Small intestine (tissue), 7 donors: ENCODE measurements at regions not wholly inside any gene's neighbourhood (a gene's known extent, or its start where the extent isn't known, plus 50 kb on each side); places are given as distances from the start of the nearest gene placed in this dataset.
"Not testable (repeated sequence)": the region's sequence is repeated elsewhere in the genome, so short reads cannot be mapped to it uniquely, and the experiment has no call there.

Experiments
- DNase-seq, 2 donors: peaks; one replicate each; pipeline versions ENCODE4 v3.0.0 to v3.0.0-alpha.2; 2013
- FAIRE-seq: peaks from 2 replicates; lab custom pipeline; 2012; peaks lifted over from hg19 to GRCh38; lab: Jason Lieb, UNC
- H3K27ac ChIP-seq, 3 donors: one replicate each; pipeline ENCODE4 v1.5.1; 2013; ENCODE audit warnings: low read length in 2 of 3, mild to moderate bottlenecking in 2 of 3, control low read depth in 1 of 3, inconsistent platforms in 1 of 3, low read depth in 1 of 3, moderate library complexity in 1 of 3
- H3K27me3 ChIP-seq, 3 donors: one replicate each; pipeline ENCODE4 v1.6.1; 2013; ENCODE audit warnings: low read length in 3 of 3, inconsistent platforms in 1 of 3; ENCODE audit not compliant: control insufficient read depth in 3 of 3, insufficient read depth in 3 of 3
- H3K36me3 ChIP-seq, 3 donors: one replicate each; pipeline ENCODE4 v1.6.1; 2013; ENCODE audit warnings: low read length in 3 of 3, inconsistent platforms in 1 of 3, low read depth in 1 of 3, mild to moderate bottlenecking in 1 of 3, moderate library complexity in 1 of 3; ENCODE audit not compliant: control insufficient read depth in 3 of 3, insufficient read depth in 2 of 3
- H3K4me1 ChIP-seq, 3 donors: one replicate each; pipeline ENCODE4 v1.6.1; 2013; ENCODE audit warnings: low read length in 2 of 3, inconsistent platforms in 1 of 3, low read depth in 1 of 3, mild to moderate bottlenecking in 1 of 3, moderate library complexity in 1 of 3; ENCODE audit not compliant: control insufficient read depth in 3 of 3, insufficient read depth in 2 of 3
- H3K4me3 ChIP-seq, 3 donors: one replicate each; pipeline ENCODE4 v1.5.1; 2013; ENCODE audit warnings: low read length in 3 of 3, control low read depth in 1 of 3, inconsistent platforms in 1 of 3, low read depth in 1 of 3, mild to moderate bottlenecking in 1 of 3, moderate library complexity in 1 of 3
- H3K9me3 ChIP-seq, 2 donors: one replicate each; pipeline ENCODE4 v1.6.1; 2013; ENCODE audit warnings: low read depth in 1 of 2, low read length in 1 of 2; ENCODE audit not compliant: control insufficient read depth in 2 of 2, insufficient read depth in 1 of 2
- WGBS, 3 donors: extraction: QIAGEN DNeasy Blood & Tissue Kit; methylation state at CpG; one replicate each; pipeline ENCODE4 v1.1.7; 2013; 5-methylcytosine and 5-hydroxymethylcytosine counted together
- donor health status: healthy with polysubstance abuse.
- donor health status: control.
- donor health status: control.
- donor health status: Bipolar disorder and iron deficiency.
- donor health status: healthy.

GRCh38 chr6:148645049-148645448, 101.8 kb upstream of the UST start:
- H3K4me3 ChIP-seq, FAIRE-seq, H3K27ac ChIP-seq, H3K27me3 ChIP-seq, H3K36me3 ChIP-seq, H3K4me1 ChIP-seq, H3K9me3 ChIP-seq, DNase-seq: not testable (repeated sequence)
- WGBS, 3 donors, result 60 to 67% (median 62%) methylated on average over 6 to 7 of the region's 7 CpGs

GRCh38 chr6:148648754-148649453, 97.9 kb upstream of the UST start:
- no peak overlapping the region for H3K27ac ChIP-seq
- no peaks in the 10 kb centered on the region for H3K4me1 ChIP-seq
- peaks cover 0 to 7% of the 10 kb centered on the region in 2 donors for H3K9me3 ChIP-seq
- 38 to 42% (median 42%) methylated on average over 4 of the region's 4 CpGs for WGBS, 3 donors
- DNase-seq (no peak), FAIRE-seq (no peak)
- no peak overlapping the region for H3K4me3 ChIP-seq
- no peaks in the 10 kb centered on the region for H3K36me3 ChIP-seq
- no peaks in the 10 kb centered on the region for H3K27me3 ChIP-seq

- Histone ChIP-seq H3K4me3 (no peak overlapping the region), H3K4me1 (no peaks in the 10 kb centered on the region), H3K9me3 (peaks cover 0 to 7% of the 10 kb centered on the region in 2 donors), H3K27ac (no peak overlapping the region), H3K27me3 (no peaks in the 10 kb centered on the region), H3K36me3 (no peaks in the 10 kb centered on the region)
- FAIRE-seq, result no peak
- no peak for DNase-seq
These were observed 97.3 kb upstream of the UST start for GRCh38 chr6:148649454-148649963.

GRCh38 chr6:148650941-148651505, 95.8 kb upstream of the UST start:
- no peak for DNase-seq
- Histone ChIP-seq H3K4me1 (no peaks in the 10 kb centered on the region), H3K9me3 (peaks cover 0 to 7% of the 10 kb centered on the region in 2 donors), H3K36me3 (no peaks in the 10 kb centered on the region), H3K4me3 (no peak overlapping the region), H3K27me3 (no peaks in the 10 kb centered on the region), H3K27ac (no peak overlapping the region)
- WGBS, 3 donors, result 44 to 63% (median 49%) methylated on average over 2 of the region's 2 CpGs
- no peak for FAIRE-seq

GRCh38 chr6:148652205-148652604, 94.6 kb upstream of the UST start:
- no peaks in the 10 kb centered on the region for H3K27me3 ChIP-seq
- peaks cover 0 to 7% of the 10 kb centered on the region in 2 donors for H3K9me3 ChIP-seq
- no peak overlapping the region for H3K4me3 ChIP-seq
- H3K4me1 ChIP-seq, result no peaks in the 10 kb centered on the region
- FAIRE-seq (no peak), DNase-seq (no peak)
- no peak overlapping the region for H3K27ac ChIP-seq
- H3K36me3 ChIP-seq, result no peaks in the 10 kb centered on the region

- Histone ChIP-seq H3K27me3 (no peaks in the 10 kb centered on the region), H3K9me3 (peaks cover 0 to 7% of the 10 kb centered on the region in 2 donors), H3K27ac (no peak overlapping the region), H3K4me1 (no peaks in the 10 kb centered on the region), H3K36me3 (no peaks in the 10 kb centered on the region), H3K4me3 (no peak overlapping the region)
- peak; percentile 39 for FAIRE-seq
- 62 to 72% (median 71%) methylated on average over 2 of the region's 2 CpGs for WGBS, 3 donors
- no peak for DNase-seq
These were observed 93.6 kb upstream of the UST start for GRCh38 chr6:148653138-148653776.

- H3K36me3 ChIP-seq, result no peaks in the 10 kb centered on the region
- DNase-seq (no peak), FAIRE-seq (no peak)
- WGBS, 3 donors, result 45 to 57% (median 48%) methylated on average over 4 of the region's 4 CpGs
- H3K9me3 ChIP-seq, result peaks cover 0 to 5% of the 10 kb centered on the region in 2 donors
- no peaks in the 10 kb centered on the region for H3K27me3 ChIP-seq
- H3K27ac ChIP-seq, result peak overlapping the region in 1 of 3 donors; percentile 32
- H3K4me3 ChIP-seq, result no peak overlapping the region
- no peaks in the 10 kb centered on the region for H3K4me1 ChIP-seq
These were observed 89.8 kb upstream of the UST start for GRCh38 chr6:148657048-148657447.

- H3K27me3 ChIP-seq, result no peaks in the 10 kb centered on the region
- H3K27ac ChIP-seq, result no peak overlapping the region
- DNase-seq (no peak), FAIRE-seq (no peak)
- WGBS, 3 donors, result 82 to 91% (median 86%) methylated on average over 2 of the region's 2 CpGs
- H3K9me3 ChIP-seq, result no peaks in the 10 kb centered on the region
- H3K36me3 ChIP-seq, result no peaks in the 10 kb centered on the region
- H3K4me3 ChIP-seq, result no peak overlapping the region
- no peaks in the 10 kb centered on the region for H3K4me1 ChIP-seq
These were observed 88.0 kb upstream of the UST start for GRCh38 chr6:148658681-148659430.
